Neural cell (in vitro differentiated cells): ENCODE measurements at regions not wholly inside any gene's neighbourhood (a gene's known extent, or its start where the extent isn't known, plus 50 kb on each side); places are given as distances from the start of the nearest gene placed in this dataset.

Source experiments
- H2AFZ ChIP-seq: fragments of 200-600, 300-800 bp; sonication (generic), shearing (Covaris generic); 2 replicates; pipeline ENCODE4 v1.6.0; 2014; ENCODE audit warnings: low read depth, mild to moderate bottlenecking, antibody characterized with exemption, low read length, moderate library complexity
- H3F3A ChIP-seq: fragments of 200-600 bp; shearing (Covaris generic); 2 replicates; pipeline ENCODE4 v1.6.1; 2016; ENCODE audit warnings: mild to moderate bottlenecking, moderate library complexity, mixed read lengths, antibody characterized with exemption, low read length; ENCODE audit not compliant: insufficient read depth, poor library complexity, severe bottlenecking
- H3K27ac ChIP-seq: fragments of 200-600, 300-800 bp; sonication (generic), shearing (Covaris generic); 2 replicates; pipeline ENCODE4 v1.5.1; 2014; ENCODE audit warnings: mild to moderate bottlenecking, low read length, moderate library complexity
- H3K27me3 ChIP-seq: fragments of 300-800, 200-600 bp; sonication (generic), shearing (Covaris generic); 2 replicates; pipeline ENCODE4 v1.6.0; 2014; ENCODE audit warnings: mild to moderate bottlenecking, low read depth, low read length, moderate library complexity; ENCODE audit not compliant: insufficient read depth
- H3K36me3 ChIP-seq: fragments of 300-800, 200-600 bp; sonication (generic), shearing (Covaris generic); 2 replicates; pipeline ENCODE4 v1.5.1; 2014; ENCODE audit warnings: mild to moderate bottlenecking, antibody characterized with exemption, low read length, moderate library complexity; ENCODE audit not compliant: insufficient read depth
- H3K4me2 ChIP-seq: fragments of 300-800, 200-600 bp; sonication (generic), shearing (Covaris generic); 2 replicates; pipeline ENCODE4 v1.6.0; 2014; ENCODE audit warnings: mild to moderate bottlenecking, low read length
- H3K4me3 ChIP-seq: fragments of 300-800, 200-600 bp; sonication (generic), shearing (Covaris generic); 2 replicates; pipeline ENCODE4 v1.5.1; 2014; ENCODE audit warnings: mild to moderate bottlenecking, low read length, moderate library complexity
- H3K79me2 ChIP-seq: fragments of 200-600 bp; shearing (Covaris generic); replicated peaks from 2 replicates; pipeline ENCODE4 v1.6.0; 2014; ENCODE audit warnings: mild to moderate bottlenecking, low read length, moderate library complexity; ENCODE audit not compliant: insufficient read depth
- H3K9ac ChIP-seq: fragments of 300-800, 200-600 bp; sonication (generic), shearing (Covaris generic); 2 replicates; pipeline ENCODE4 v1.6.1; 2016; ENCODE audit warnings: mild to moderate bottlenecking, low read length, mixed read lengths
- H3K9me2 ChIP-seq: fragments of 200-600 bp; shearing (Covaris generic); 2 replicates; pipeline ENCODE4 v1.6.1; 2016; ENCODE audit warnings: mild to moderate bottlenecking, low read length, mixed read lengths; ENCODE audit not compliant: insufficient read depth
- H3K9me3 ChIP-seq: fragments of 200-600, 300-800 bp; sonication (generic), shearing (Covaris generic); 2 replicates; pipeline ENCODE4 v1.6.1; 2016; ENCODE audit warnings: mild to moderate bottlenecking, mixed run types, low read length, moderate library complexity, mixed read lengths
- H4K20me1 ChIP-seq: fragments of 200-600 bp; shearing (Covaris generic); 2 replicates; pipeline ENCODE4 v1.6.1; 2016; ENCODE audit warnings: mild to moderate bottlenecking, mixed run types; ENCODE audit not compliant: insufficient read depth
- CTCF ChIP-seq: fragments of 450-650 bp; IDR thresholded peaks from 2 replicates; pipeline ENCODE4 v1.5.1; 2014; ENCODE audit warnings: antibody characterized with exemption, mild to moderate bottlenecking, moderate library complexity; ENCODE audit not compliant: poor library complexity, severe bottlenecking
- EP300 ChIP-seq: fragments of 450-650 bp; conservative IDR thresholded peaks from 2 replicates; pipeline ENCODE4 v1.6.1; 2014; ENCODE audit warnings: antibody characterized with exemption, mild to moderate bottlenecking, moderate library complexity; ENCODE audit not compliant: poor library complexity, severe bottlenecking
- EZH2 ChIP-seq: fragments of 200-600, 300-800 bp; shearing (Covaris generic), sonication (generic); IDR thresholded peaks from 2 replicates; pipeline ENCODE4 v1.6.1; 2014; ENCODE audit warnings: antibody characterized with exemption, low read length, borderline replicate concordance, mild to moderate bottlenecking; ENCODE audit not compliant: insufficient read depth, poor library complexity, severe bottlenecking
- MXI1 ChIP-seq: fragments of 450-650 bp; conservative IDR thresholded peaks from 2 replicates; pipeline ENCODE4 v1.6.1; 2014; ENCODE audit warnings: antibody characterized with exemption, mild to moderate bottlenecking; ENCODE audit not compliant: poor library complexity, severe bottlenecking
- POLR2AphosphoS5 ChIP-seq: IDR thresholded peaks from 2 replicates; pipeline ENCODE4 v1.6.1; 2012
- RAD21 ChIP-seq: fragments of 450-650 bp; conservative IDR thresholded peaks from 2 replicates; pipeline ENCODE4 v1.6.1; 2014; ENCODE audit warnings: antibody characterized with exemption, mild to moderate bottlenecking, moderate library complexity
- SMC3 ChIP-seq: fragments of 450-650 bp; conservative IDR thresholded peaks from 2 replicates; pipeline ENCODE4 v1.6.1; 2014; ENCODE audit warnings: antibody characterized with exemption, mild to moderate bottlenecking, moderate library complexity; ENCODE audit not compliant: poor library complexity
- TAF1 ChIP-seq: IDR thresholded peaks from 2 replicates; pipeline ENCODE4 v1.6.1; 2012; ENCODE audit warnings: low read depth
- TF ChIP-seq, protein P1 (sequence below): IDR thresholded peaks from 2 replicates; pipeline ENCODE4 v1.6.1; 2012; ENCODE audit warnings: borderline replicate concordance

GRCh38 chr13:88948501-88948900 is 1277.3 kb downstream of the SLITRK5 start:
- H3K9ac ChIP-seq, result no peak overlapping the region
- H3K4me2 ChIP-seq, result no peak overlapping the region
- H3F3A ChIP-seq, result no peaks in the 10 kb centered on the region
- H3K9me2 ChIP-seq, result no peaks in the 10 kb centered on the region
- no peak for TF ChIP-seq EP300
- no peak for TF ChIP-seq POLR2AphosphoS5
- TF ChIP-seq CTCF, result no peak
- TF ChIP-seq SMC3, result no peak
- TF ChIP-seq TAF1, result no peak
- no peak for TF ChIP-seq EZH2
- TF ChIP-seq, protein P1, sequence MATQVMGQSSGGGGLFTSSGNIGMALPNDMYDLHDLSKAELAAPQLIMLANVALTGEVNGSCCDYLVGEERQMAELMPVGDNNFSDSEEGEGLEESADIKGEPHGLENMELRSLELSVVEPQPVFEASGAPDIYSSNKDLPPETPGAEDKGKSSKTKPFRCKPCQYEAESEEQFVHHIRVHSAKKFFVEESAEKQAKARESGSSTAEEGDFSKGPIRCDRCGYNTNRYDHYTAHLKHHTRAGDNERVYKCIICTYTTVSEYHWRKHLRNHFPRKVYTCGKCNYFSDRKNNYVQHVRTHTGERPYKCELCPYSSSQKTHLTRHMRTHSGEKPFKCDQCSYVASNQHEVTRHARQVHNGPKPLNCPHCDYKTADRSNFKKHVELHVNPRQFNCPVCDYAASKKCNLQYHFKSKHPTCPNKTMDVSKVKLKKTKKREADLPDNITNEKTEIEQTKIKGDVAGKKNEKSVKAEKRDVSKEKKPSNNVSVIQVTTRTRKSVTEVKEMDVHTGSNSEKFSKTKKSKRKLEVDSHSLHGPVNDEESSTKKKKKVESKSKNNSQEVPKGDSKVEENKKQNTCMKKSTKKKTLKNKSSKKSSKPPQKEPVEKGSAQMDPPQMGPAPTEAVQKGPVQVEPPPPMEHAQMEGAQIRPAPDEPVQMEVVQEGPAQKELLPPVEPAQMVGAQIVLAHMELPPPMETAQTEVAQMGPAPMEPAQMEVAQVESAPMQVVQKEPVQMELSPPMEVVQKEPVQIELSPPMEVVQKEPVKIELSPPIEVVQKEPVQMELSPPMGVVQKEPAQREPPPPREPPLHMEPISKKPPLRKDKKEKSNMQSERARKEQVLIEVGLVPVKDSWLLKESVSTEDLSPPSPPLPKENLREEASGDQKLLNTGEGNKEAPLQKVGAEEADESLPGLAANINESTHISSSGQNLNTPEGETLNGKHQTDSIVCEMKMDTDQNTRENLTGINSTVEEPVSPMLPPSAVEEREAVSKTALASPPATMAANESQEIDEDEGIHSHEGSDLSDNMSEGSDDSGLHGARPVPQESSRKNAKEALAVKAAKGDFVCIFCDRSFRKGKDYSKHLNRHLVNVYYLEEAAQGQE, result no peak
- no peak for TF ChIP-seq RAD21
- TF ChIP-seq MXI1, result no peak
- no peaks in the 10 kb centered on the region for H4K20me1 ChIP-seq
- no peak overlapping the region for H2AFZ ChIP-seq
- no peaks in the 10 kb centered on the region for H3K9me3 ChIP-seq
- H3K79me2 ChIP-seq, result no peaks in the 10 kb centered on the region
- H3K36me3 ChIP-seq, result no peaks in the 10 kb centered on the region
- no peaks in the 10 kb centered on the region for H3K27me3 ChIP-seq
- no peak overlapping the region for H3K27ac ChIP-seq
- H3K4me3 ChIP-seq, result no peak overlapping the region

DNA sequence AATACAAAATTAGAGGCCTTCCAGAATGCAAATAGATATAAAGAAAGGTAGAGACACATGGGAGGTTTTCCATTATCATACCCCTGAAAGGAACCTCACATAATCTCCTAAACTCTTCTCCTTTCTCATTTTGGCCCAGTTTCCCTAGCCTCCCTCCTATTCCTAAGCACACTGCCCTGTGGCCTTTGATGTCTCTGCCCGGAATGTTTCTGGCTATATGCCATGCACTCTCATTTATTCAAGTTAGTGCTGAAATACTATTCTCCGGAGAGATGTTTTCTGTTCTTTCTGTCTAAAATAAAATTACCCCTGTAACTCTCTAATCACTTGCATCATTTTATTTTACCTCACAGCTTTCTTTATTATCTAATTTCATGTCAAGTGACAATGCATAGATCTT is 1287.7 kb downstream of the SLITRK5 start:
- TF ChIP-seq SMC3, result no peak
- Histone ChIP-seq H2AFZ (no peak overlapping the region), H3K9ac (no peak overlapping the region), H3K9me3 (no peaks in the 10 kb centered on the region), H3K27ac (no peak overlapping the region), H3K9me2 (no peaks in the 10 kb centered on the region), H4K20me1 (no peaks in the 10 kb centered on the region), H3K4me3 (no peak overlapping the region), H3K4me2 (no peak overlapping the region), H3F3A (no peaks in the 10 kb centered on the region), H3K79me2 (no peaks in the 10 kb centered on the region), H3K36me3 (no peaks in the 10 kb centered on the region), H3K27me3 (no peaks in the 10 kb centered on the region)

GRCh38 chr13:88976466-88976865 is 1305.3 kb downstream of the SLITRK5 start:
- H3K36me3 ChIP-seq, result no peaks in the 10 kb centered on the region
- no peaks in the 10 kb centered on the region for H3F3A ChIP-seq
- H4K20me1 ChIP-seq, result no peaks in the 10 kb centered on the region
- H3K4me3 ChIP-seq, result no peak overlapping the region
- no peaks in the 10 kb centered on the region for H3K27me3 ChIP-seq
- no peak overlapping the region for H3K4me2 ChIP-seq
- no peak overlapping the region for H3K9ac ChIP-seq
- H2AFZ ChIP-seq, result no peak overlapping the region
- H3K27ac ChIP-seq, result no peak overlapping the region
- no peaks in the 10 kb centered on the region for H3K79me2 ChIP-seq
- no peak for TF ChIP-seq SMC3
- TF ChIP-seq MXI1, result no peak
- TF ChIP-seq TAF1, result no peak
- TF ChIP-seq POLR2AphosphoS5, result no peak
- no peak for TF ChIP-seq RAD21
- TF ChIP-seq EP300, result no peak
- no peak for TF ChIP-seq EZH2
- TF ChIP-seq, protein P1, result no peak
- no peaks in the 10 kb centered on the region for H3K9me2 ChIP-seq
- no peaks in the 10 kb centered on the region for H3K9me3 ChIP-seq
